GM12891 (cell line): ENCODE measurements at regions not wholly inside any gene's neighbourhood (a gene's known extent, or its start where the extent isn't known, plus 50 kb on each side); places are given as distances from the start of the nearest gene placed in this dataset.

Source experiments
- POLR2A ChIP-seq: IDR thresholded peaks from 2 replicates; pipeline ENCODE4 v1.6.1; 2011; ENCODE audit warnings: low read depth, low read length, control low read depth
- POLR2AphosphoS5 ChIP-seq: IDR thresholded peaks from 2 replicates; pipeline ENCODE4 v1.6.1; 2011; ENCODE audit warnings: low read depth, low read length, control low read depth
- POU2F2 ChIP-seq: IDR thresholded peaks from 2 replicates; pipeline ENCODE4 v1.6.1; 2011; ENCODE audit warnings: low read depth, mild to moderate bottlenecking, control low read depth, low read length, moderate library complexity
- SPI1 ChIP-seq: IDR thresholded peaks from 2 replicates; pipeline ENCODE4 v1.6.1; 2011; ENCODE audit warnings: low read depth, low read length, control low read depth
- TAF1 ChIP-seq: IDR thresholded peaks from 2 replicates; pipeline ENCODE4 v1.6.1; 2011; ENCODE audit warnings: low read depth, low read length, control low read depth

DNA sequence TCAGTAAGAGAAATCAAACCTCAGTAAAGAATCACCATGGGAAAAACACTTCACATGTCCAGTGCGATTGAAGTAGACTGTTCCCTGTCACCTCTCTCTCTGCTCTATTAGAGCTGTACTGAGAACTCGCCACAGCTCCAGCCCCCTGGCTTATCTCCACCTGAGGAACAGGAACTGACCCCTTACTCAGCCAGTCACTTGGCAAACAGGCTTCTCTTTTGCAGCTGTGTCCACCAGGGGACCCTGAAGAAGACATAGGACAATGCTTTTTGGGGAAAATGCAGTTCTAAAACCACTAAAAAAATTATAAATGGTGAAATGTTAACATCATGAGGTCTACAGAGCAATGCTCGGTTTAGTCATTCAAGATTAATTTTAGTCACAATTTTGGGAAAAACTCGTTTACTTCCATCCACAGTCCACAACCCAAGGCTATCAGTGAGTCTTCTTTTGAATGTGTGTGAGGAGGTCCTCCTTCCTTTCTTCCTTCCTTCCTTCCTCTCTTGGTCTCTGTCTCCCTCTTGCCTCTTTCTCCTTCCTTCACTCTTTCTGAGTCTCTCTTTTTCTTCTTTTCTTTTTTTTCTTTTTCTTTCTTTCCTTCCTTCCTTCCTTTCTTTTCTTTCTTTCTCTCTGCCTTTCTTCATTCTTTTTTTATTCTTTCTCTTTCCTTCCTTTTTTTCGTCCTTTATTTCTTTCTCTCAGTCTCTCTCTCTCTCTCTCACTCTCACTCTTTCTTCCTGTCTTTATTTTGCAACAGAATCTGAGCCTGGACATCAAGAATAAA lies 1189.5 kb upstream of the TMEM132C start:
- no peak for TF ChIP-seq POLR2A
- TF ChIP-seq POLR2AphosphoS5: no peak
- TF ChIP-seq TAF1: no peak
- TF ChIP-seq POU2F2: no peak
- TF ChIP-seq SPI1: no peak
